GM19025 (cell line): ENCODE measurements at regions not wholly inside any gene's neighbourhood (a gene's known extent, or its start where the extent isn't known, plus 50 kb on each side); places are given as distances from the start of the nearest gene placed in this dataset.

Experiments
- ATAC-seq: cut with Tn5 transposase; IDR thresholded peaks from one replicate; pipeline ENCODE4 v1.9.1; 2021; ENCODE audit warnings: mild to moderate bottlenecking, low read depth, moderate library complexity; ENCODE audit not compliant: unreplicated experiment

DNA sequence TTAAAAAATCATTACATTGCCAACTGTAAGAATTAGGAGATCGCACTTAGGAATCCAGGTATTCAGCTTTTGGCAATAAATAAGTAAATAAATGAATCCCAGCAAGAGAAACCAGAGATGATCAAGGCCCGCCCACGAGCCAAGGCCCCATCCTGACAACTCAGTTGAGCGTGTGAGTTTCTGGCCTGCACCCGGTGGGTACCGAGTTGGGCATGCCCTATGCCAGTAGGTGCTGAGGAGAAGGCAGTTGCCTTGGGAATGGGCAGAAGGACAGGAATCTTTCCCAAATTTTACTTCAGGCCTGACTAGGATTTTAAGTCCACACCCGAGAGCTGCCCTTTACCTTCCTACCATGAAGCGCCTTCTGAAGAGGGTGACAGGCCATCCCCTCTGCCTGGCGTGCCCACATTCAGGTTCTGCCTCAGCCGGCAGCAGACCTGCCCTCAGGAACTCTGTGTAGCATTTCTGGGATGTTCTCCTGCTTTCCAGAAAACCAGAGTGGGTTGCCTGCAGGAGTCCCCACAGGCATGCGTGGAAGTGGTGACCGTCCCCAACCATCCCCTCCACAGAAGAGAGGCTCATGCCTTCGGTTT, 99.3 kb upstream of the ALDH1A3 start:
- ATAC-seq, result no peak

DNA sequence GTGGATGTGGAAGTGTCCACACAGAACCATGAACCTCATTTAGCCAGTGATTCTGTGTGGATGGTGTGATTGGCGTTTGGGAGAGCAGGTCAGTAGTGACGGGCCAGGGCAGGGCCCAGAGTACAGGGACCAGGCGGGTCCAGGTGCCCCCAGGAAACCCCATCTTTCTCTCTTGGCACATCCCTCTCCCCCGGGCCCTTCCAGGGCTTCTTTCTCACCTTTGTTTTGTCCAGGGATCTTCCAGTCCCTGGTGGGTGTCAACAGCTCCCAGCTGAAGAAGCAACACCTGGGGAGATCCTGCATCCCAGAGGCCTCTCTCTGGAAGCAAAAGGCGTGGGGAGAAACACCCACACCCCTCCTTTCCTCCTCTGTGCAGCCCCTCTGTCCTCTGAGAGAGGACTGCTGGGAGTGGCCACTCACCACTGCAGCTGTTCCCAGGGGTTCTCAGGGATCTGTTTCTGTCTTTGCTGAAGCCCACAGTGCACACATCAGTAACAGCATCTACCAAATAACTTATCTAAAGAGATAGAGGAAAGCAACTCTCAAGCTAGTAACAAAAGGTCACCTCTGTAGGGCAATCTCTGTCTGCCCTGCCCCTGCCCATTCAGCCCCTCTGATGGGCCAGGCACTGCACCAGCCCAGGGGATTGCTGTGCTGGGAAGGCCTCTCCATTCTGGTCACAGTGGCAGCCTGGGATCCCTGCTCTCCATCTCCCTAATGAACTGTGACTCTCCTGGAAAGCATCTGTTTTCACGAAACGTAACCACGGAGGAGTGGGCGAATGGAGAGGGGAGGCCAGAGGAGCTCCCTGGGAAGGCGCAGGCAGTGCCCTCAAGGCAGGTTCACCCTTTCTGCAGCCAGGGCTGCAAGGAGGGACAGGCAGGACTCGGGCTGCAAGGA, 98.3 kb upstream of the ALDH1A3 start:
- no peak for ATAC-seq

DNA sequence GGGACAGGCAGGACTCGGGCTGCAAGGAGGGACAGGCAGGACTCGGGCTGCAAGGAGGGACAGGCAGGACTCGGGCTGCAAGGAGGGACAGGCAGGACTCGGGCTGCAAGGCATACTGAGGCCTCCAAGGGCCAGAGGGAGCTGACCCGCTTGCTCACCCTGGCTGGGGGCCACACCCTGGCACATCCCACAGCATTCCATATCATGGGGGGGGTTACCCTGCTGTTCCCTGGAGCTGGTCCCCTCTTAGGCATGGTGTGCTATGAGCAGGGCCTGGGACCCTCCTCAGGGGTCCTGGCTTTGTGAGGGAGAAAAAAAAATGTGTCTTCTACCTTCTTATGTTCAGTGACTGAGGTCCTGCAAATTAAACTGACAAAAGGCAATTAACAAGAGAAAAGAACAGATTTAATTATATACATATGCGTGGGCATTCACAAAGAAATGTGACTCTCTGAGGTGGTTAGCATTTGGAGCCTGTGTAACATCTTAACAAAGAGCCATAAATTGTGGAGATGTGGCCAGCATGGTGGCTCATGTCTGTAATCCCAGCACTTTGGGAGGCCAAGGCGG, 97.6 kb upstream of the ALDH1A3 start:
- ATAC-seq, result no peak

DNA sequence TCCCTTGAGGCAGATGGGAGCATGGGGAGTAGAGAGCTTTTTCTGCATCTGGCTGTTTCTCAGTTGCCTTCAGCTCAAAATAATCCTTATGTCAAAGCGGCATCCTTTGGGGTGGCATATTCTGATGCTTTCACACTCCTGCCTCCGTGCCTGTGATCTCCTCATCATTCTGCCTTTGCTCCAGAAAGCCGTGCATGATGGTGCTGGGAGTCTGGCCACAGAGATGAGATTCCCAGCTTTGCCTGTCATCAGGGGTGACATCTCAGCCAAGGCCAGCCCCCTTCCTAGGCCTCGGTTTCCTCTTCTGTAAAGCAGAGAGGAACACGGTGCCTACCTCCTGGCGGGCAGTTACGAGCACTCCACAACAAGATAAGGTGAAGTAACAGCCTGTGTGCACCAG, 96.3 kb upstream of the ALDH1A3 start:
- ATAC-seq, result no peak

DNA sequence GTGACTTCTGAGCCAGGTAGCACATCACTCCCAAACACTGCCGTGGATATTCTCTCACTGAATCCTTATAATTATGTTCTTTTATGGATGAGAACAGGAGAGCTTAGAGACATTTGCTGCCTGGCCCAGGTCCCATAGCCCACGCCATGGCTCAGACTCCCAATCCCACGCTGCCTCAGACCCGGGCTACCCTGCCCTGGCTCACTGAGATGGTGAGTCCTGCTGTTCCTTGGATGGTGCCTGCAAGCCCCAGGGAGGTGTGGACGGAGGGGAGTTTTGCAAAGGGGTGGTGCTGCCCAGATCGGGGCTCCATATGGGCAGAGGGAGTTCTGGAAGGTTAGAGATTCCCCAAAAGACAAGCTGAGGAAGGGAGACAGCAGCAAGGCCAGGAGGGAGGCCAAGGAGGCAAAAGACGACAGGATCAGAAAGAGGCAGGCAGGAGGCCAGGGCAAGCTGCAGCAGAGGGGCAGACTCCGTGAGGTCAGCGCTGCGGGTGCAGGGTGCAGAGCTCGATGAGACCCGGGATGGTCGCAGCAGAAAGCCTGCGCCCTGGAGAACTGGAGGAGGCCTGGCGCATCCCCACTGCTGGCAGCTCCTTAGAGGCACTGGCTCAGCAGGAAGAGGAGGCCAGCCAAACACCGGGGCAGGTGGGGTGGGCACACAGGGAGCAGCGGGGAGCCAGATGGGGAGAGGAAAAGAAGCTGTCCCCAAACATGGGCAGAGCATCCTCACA, 95.7 kb upstream of the ALDH1A3 start:
- ATAC-seq, result no peak

DNA sequence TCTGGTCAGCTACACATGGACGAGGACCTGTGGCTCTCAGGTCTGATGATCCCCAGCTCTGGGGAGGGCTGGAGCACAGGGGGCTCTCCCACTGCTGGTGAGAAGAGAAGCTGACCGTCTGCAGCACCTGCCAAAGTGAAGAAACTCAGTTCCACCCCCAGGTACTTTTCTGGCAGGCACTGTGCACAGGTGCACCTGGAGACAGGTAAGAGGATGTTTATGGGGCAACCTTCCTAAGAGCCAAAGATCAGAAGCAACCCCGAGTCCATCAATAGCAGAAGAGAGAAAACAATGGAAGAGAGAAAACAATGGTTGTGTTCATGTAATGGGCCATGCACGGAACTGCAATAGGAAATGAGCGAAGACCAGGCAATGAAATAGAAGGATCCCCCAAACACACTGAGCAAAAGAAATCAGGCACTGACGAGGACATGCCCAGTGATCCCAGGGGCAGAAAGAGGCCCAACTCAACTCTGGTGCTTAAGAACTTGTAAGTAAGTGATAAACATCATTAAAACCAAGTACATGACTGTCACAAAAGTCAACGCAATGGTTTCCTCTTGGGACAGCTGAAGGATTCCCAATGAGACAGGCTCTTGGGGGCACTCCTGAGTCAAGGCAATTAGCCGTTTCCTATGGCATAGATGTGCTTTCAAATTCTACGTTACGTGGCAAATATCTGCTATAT, 95.0 kb upstream of the ALDH1A3 start:
- no peak for ATAC-seq

DNA sequence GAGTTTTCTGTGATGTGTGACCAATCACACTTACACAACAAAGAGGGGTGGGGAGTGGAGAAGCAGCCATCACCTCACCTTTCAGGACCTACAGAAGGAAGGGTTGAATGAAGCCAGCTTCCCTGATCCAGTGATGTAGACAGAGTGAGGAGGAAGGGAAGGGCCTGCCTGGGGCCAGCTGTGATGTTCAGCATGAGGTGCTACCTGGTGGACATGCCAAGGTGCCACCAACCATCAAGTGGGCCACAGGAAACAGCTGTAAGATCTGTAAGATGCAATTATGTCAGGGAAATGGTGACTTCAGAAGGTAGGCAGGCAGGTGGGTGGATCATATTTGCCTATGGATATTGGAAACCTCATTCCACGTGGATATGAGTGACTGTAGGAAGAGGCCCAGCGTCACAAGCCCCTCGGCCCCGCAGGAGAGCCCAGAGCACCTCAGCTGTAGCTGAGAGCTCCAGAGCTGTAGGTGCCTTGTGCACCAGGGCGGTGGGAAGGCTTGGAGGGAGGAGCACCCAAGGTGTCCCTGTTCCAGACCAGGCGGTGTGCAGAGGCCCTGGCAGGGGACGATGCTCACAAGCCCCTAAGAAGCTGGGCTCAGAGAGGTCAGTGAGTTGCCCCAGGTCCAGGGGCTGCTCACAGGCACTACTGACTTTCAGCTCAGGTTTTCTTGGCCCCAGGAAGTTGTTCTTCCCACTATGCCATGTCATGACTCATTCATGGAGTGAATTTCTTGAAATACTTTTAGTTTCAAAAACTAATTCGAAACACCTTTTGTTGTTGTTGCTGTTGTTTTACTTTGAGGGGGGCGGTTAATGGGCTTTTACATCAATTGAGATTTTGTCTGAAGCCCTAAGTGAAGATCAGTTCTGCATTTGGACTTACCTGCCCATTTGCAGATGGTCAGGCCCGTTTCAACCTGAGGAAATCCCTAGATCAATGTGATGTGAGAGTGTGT, 94.2 kb upstream of the ALDH1A3 start:
- no peak for ATAC-seq

DNA sequence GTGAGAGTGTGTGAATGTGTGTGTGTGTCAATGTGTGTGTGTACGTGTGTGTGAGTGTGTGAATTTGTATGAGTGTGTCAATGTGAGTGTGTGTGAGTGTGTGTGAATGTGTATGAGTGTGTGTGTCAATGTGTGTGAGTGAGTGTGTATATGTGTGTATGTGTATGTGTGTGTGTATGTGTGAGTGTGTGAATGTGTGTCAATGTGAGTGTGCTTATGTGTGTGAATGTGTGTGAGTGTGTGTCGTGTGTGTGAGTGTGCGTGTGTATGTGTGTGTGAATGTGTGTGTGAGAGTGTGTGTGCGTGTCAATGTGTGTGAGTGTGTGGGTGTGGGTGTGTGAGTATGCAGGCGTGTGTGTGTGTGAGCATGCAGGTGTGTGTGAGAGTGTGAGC, 93.5 kb upstream of the ALDH1A3 start:
- no peak for ATAC-seq

DNA sequence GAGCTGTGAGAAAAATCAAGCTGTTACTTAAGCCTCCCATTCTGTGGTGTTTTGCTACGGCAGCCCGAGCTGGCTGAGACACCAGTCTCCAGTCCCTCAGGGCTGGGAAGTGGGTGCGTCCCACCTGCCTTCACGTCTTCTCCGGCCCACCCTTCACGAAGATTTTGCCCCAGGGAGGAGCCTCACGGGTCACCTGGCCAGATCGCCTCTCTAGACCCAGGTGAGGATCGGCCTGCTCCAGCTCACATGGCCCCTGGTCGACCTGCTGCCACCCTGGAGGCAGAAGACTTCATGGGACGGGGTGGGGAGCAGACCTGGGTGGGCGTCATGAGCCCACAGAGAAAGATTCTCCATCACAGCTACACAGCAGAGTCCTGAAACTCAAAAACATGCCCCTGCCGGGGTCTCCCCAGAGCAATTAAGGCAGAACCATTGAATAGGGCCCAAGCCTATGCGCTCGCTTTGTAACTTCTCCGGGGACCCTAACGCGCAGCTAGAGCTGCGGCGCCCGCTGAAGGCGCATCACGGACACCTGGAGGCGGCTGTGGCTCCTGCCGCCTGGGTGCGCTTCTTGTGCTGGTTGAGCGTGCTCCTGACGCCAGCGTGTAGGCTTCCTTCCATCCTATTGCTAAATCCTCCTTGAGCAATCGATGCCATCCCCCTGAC, 92.6 kb upstream of the ALDH1A3 start:
- no peak for ATAC-seq

DNA sequence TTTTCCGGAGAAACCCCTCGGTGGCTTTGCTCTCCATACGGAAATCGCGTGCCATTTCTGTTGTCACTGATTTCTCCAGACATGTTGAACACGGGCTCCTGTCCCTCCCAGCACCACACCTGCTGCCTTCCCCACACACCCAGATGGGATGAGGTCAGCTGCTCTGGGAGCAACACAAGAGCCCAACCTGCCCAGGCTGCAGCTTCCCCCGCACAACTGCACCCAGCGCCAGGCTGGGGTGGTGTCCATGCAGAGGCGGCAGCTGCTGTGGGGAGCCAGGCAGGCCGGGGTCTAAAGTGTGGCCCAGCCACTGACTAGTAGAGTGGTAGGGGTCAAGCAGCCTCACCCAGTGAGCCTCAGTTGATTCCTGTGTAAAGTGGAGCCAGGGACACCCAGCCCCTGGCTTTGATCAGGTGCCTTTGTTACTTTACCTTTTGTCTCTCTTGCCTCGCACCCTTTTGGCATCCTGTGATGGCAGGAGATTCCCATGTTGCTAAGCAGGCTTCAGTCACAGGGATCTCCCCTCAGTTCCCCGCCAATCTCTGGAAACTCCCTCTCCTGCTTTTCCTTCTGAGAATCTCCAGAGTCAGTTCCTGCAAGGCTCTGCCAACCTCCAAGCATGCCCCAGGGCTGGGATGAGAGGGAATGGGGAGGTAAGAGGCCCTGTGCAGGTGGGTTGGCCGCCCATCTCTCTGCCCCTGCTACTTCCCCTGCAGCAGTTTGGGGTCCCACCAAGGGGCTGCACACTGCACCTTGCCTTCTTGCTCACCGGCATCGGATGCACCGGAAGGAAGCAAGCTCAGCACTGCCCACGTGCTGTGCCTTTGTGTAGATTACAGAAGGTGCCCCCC, 91.8 kb upstream of the ALDH1A3 start:
- ATAC-seq, result no peak

DNA sequence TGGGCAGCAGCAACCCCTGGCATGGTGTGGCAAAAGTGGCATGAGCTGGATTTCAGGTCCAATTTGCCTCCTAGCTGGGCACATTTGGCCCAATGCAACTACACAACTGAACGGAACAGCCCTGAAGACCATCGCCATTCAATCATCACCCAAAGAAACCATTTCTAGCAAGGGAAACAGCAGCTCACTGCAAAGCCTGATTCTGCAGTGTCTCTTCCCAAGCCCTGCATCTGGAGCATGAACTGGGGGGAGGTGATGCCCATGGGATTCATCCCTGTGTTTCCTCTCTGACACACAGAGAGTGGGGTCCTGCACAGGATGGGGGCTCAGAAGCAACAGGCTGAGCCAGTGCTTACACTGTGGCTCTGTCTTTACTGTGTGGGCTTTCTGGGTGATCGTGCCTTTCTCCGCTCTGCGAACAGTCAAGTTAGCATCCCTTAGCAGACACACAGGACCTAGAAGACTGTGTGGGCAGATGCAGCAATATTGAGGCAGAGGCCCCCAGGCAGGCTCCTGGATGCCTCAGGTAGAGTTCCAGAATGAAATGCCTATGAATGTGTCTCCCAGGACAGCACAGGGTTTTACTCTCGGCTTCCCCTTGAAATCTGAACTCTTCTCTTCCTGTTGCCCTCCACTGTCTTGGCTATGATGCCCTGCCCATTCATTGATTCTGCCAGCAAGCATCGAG, 91.1 kb upstream of the ALDH1A3 start:
- ATAC-seq, result no peak

DNA sequence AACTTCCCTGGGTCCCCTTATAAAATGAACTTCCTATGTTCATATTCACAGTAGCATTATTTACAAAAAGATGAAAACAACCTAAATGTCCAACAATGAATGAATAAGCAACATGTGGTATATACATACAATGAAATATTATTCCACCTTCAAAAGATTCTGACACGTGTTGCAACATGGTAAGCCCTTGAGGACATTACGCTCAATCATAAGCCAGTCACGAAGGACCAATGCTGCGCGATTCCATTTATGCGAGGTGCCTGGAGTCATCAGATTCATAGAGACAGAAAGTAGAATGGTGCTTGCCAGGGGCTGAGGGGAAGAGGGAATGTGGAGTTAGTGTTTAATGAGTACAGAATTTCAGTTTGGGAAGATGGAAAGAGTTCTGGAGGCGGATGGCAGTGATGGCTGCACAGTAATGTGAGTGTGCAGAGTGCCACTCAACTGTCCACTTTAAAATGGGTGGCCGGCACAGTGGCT, 88.8 kb upstream of the ALDH1A3 start:
- no peak for ATAC-seq

DNA sequence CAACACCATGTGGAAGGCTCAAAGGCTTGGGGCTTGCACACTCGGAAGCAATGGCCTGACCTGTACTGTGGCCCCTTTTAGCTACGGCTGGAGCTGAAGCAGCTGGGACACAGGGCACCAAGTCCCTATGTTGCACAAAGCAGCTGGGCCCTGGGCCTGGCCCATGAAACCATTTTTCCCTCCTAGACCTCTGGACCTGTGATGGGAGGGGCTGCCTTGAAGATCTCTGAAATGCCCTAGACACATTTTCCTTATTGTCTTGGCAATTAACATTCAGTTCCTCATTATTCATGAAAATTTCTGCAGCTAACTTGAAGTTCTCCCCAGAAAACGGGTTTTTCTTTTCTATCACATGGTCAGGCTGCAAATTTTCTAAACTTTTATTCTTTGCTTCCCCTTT, 85.6 kb upstream of the ALDH1A3 start:
- ATAC-seq, result no peak

DNA sequence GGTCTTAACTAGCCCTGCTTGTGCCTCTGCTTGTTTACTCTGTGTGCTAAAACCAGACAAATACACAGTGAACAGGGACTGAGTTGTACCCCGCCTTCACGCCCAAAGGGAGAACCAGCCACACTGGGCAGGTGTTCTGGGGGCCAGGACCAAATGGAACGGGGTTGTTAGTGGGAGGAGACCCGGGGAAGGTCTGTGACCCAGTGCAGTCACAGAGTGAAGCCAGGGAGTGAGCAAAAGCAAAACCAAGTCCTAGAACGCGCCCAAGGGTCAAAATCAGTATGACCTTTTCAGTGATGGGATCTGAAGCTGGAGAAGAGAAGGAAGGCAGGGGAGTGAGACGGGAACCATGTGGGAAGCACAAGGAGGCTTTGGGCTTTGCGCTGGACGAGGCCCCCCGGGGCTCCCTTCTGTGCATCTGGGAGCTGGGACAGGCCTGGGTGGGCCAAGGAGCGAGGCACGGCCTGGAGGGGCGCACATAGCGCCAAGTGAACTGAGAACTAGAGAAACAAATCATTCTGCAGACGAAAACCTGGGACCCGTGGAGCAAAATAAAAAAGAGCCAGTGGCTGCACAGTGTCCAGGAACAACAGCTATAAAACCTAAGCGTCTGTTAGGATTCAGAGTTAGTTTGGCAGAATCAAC, 78.3 kb upstream of the ALDH1A3 start:
- no peak for ATAC-seq

DNA sequence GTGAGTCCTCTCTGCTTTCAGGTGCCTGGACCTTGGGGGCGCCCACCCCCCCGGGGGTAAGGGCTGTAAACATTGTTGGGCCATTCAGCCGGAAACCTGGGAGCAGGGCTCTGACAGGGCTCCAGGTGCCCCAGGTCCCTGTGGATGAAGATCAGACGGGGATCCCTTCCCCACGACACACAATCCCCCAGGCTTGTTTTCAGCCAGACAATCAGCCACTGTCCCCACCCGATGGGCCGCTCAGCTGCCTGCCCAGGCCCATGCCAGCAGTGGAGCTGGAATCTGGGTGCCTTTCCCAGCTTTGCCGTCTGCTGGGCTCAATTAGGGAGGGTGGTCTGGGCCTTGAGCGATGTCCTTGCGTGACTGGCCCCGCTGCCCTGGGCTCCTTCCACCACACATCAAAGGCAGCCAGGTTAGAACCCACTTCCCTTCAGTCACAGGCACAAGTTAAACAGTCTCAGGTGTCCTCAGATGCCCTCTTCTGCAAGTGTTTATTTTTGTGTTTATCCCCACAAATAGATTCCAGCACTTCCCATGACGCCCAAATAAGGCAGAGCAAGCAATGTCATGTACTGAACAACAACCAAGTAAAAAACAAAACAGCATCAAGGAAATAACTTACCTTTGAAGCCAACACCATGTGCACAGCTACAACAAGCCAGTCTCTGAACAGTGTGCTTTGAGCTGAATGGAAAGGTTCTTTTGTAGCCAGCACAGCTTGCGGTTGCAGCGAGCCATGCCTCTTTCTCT, 77.0 kb upstream of the ALDH1A3 start:
- no peak for ATAC-seq

DNA sequence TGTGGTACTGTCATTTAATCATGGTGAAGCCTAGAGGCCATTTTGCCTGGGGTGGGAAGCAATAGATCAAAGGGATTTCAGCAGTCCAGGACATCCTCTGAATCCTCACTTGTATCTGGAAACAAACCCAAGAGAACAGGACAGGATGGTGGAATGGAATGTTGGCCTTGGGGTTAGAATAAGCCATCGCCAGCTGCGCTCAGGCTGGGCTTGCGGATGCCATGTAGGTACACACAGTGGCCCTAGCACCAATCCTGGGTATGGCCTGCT, 76.5 kb upstream of the ALDH1A3 start:
- no peak for ATAC-seq
